ENCODE measurements at regions not wholly inside any gene's neighbourhood (a gene's known extent, or its start where the extent isn't known, plus 50 kb on each side); places are given as distances from the start of the nearest gene placed in this dataset.

DNA sequence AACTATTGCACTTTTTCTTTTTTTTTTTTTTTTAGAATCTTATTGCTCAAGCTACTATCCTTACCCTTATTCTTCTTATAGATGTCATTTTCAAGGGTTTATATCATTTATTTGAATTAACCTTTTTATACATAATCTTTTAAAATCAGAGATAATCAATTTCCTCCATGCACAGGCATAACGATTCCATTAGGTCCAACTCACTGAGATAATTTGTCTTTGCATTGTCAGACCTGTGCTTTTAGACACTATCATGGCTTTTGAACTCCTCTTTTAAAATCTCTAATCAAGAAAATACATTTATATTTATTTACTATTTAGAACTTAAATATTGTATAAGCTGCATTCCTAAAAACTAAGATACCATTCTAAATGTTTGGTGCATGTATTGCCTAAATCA lies 1454.9 kb downstream of the ZPLD1 start:
- no peak for DNase-seq (ENCODE audit: low read depth)

DNA sequence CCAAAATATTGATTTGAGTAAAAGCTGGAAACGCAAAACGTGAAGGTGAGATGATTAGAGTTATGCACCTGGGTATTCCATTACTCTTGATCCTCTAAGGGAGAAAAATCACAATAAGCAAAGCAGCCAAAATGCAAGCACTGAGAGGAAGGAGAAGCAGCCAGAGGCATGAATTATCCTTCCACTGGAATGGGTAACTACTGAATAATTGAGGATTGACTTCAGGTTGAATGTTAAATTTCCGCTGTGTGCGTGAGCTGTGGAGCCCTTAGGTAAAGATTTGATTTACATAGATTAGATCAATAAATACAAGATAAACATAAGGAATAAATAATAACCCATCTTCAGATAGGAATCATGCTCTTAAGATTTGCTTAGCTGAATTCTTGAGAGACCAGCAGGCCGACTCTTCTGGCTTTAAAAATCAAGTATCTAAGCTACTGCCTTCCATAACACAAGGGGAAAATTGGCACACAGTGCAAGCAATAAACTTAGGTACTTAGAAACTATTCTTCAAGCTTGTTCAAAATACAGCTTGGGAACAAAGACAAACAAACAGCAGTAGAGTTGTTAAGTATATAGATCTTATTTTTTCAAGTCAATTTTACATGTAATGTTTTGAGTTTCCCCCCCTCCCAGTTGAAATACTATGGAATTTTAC lies 1459.5 kb downstream of the ZPLD1 start:
- no peak for DNase-seq (ENCODE audit: low read depth)

DNA sequence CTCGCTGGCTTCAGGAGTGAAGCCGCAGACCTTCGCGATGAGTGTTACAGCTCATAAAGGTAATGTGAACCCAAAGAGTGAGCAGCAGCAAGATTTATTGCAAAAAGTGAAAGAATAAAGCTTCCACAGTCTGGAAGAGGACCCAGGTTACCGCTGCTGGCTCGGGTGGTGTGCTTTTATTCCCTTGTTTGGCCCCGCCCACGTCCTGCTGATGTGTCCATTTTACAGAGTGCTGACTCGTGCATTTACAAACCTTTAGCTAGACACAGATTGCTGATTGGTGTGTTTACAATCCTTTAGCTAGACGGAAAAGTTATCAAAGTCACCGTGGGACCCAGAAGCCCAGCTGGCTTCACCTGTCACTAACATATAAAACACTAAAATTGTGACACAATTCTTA lies 1464.5 kb downstream of the ZPLD1 start:
- DNase-seq (ENCODE audit: low read depth), result no peak

DNA sequence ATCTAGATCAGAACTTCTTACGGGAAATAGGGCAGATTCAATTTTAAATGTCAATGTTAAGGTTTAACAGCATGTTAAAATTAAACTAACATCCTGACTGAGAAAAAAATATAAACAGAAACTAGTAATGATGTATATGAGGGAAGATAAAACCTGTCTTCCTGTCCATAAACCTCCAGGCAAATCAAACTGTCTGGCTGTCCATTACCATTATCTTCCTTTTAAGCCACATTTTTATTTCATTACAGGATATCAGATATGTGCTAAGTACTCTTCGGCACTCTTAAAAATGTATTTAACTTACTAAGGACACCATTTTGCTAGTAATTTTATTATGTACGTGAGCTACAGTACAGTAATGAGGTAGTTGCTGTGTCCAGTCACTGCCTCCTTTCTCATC lies 1461.7 kb upstream of the ALCAM start:
- no peak for DNase-seq (ENCODE audit: low read depth)

DNA sequence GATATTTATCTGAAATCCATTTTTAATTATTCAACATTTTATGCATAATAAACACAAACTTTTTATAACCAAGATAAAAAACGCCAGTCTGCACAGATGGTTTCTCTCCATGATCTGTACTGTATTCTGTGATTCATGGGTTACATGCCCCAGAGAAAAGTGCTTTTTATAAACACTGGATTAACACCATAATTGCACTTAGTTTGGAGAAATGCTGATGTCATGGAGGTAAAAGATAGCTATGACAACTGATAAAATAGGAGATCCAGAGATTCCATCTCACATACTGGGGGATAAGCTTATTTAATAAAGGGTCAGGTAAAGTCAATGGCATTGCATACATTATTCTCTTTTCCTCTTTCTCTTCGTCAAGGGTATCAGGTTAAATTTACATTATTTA lies 1460.4 kb upstream of the ALCAM start:
- DNase-seq (ENCODE audit: low read depth), result no peak

DNA sequence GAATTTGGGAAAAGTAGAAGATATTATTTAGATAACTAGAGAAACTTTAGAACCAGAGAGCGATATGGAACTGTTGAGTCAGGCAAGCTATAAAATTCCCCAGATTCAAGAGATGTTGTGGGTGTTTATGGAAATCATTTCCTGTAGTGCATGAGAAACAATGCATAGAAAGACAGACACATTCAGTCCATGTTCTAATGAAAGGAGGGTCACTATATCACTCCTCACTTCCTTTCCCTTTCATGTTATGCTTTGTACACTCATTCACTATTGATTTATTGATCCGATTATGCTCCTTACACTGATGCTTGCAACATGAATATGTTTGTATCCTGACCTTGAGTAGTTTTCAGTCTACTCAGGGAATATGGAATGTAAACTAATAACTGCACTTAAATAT lies 1459.9 kb upstream of the ALCAM start:
- no peak for DNase-seq (ENCODE audit: low read depth)

DNA sequence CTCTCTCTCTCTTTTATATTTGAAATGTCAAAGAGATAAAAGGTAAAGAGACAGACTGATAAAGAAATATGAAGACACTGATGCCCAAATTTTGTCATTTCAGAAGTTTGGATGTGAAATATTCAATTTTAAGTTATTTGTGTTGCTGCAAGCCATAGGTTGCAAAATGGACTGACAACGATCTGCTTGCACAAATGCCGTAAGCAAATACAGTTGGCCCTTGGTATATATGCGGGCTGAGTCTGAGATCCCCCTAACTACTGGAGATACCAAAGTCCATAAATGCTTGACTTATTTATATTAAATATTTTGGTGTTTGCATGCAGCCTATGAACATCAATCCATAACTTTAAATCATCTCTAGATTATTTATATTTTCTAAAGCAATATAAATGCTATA lies 1459.1 kb upstream of the ALCAM start:
- no peak for DNase-seq (ENCODE audit: low read depth)

DNA sequence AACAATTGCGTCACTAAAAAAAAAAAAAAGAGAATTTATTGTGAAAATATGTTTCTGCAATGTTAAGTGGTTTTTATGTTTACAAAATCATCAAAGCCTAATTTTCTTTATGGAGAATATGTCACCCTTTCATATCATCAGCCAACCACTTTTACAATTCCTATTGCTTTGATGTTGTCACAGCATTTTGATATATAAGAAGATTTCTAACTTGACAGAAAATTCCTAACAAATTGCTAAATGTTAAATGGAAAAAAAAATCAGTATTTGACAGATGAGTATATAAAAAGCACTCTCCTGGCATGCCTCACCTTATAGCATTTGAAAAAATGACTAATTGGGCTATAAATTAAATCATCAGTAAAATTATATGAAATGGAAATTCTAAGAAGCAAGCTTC lies 1457.3 kb upstream of the ALCAM start:
- DNase-seq (ENCODE audit: low read depth), result no peak

DNA sequence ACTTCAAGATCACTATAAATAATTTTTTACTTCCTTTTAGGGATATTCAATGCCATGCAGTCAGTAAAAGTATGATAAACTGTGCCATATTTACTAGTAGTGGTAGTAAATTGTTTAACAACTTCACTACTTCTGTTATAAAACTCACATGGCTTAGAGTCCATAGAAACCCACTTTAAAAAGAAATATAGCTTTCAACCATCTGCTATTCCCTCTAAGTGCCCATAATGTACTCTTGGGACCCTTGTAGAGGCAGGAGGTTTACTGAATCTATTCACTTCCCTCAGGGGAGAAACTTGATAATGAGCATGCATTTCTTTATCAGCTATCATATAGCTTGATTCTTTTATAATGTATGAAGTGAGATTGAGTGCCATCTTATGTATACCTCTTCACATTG lies 1448.4 kb upstream of the ALCAM start:
- no peak for DNase-seq (ENCODE audit: low read depth)

DNA sequence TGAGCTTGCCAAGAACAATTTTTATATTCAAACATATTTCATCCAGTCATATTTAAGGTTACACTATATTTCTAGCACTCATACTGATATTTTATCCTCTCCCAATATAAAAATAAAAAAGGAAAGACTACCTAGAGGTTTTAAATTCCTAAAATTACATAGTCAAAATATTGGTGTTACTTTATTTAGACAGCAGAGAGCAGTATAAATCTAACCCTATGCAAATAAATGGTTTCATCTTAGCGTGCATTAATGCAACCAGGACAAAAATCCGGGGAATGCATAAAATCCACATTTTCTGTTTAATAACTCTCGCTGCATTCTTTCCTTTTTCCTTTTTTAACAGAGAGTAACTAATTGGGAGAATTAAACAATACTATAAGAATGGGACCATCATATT lies 1447.4 kb upstream of the ALCAM start:
- no peak for DNase-seq (ENCODE audit: low read depth)

DNA sequence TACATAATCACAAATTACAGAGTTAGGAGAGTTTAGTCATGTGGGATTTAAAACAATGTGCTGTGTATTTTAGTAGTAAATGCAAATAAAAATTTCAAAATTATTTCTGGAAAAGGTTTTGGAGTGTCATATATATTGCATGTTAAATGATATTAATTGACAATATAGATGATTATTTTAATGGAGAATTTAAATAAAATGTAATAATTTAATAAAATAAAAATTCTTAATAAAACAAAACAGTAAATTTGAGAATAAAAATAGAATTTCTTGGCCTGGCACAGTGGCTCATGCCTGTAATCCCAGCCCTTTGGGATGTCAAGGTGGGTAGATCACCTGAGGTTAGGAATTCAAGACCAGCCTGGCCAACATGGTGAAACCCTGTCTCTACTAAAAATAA lies 1442.8 kb upstream of the ALCAM start:
- DNase-seq (ENCODE audit: low read depth), result no peak

DNA sequence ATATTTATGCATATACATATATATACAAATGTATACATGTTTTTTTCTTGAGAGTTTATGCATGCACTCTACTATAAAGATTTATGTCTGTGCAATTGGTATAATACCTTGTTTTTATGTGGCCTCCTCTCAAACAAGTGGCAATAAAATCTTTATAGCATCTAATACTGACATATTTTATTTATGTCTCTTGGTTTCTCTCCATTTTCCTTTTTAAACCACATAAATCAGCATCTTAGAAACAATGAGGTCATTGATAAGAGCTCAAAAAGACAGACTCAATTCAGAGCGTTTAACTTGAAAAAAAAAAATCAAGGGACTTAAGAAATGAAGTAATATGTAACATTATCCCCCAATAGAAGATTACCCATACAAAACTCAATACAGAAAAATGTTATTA lies 1442.2 kb upstream of the ALCAM start:
- DNase-seq (ENCODE audit: low read depth), result no peak

DNA sequence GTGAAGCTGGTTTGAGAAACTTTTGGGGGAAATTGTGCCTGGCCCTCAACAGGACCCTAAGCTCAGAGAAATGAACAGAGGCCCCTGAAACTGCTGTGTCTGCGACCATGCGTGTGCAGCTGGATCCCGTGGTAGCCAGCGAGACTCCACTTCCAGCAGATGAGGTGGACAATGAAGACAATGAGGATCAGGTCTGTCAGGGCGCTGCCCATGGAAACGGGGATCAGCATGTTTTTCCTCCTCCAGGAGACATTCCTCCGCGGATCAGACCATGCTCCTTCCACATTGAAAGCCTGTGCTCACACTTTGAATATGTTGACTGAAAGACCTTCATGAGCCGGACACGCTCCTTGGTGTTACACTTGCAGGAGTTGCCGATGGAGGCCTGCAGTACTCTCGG lies 1439.8 kb upstream of the ALCAM start:
- no peak for DNase-seq (ENCODE audit: low read depth)

DNA sequence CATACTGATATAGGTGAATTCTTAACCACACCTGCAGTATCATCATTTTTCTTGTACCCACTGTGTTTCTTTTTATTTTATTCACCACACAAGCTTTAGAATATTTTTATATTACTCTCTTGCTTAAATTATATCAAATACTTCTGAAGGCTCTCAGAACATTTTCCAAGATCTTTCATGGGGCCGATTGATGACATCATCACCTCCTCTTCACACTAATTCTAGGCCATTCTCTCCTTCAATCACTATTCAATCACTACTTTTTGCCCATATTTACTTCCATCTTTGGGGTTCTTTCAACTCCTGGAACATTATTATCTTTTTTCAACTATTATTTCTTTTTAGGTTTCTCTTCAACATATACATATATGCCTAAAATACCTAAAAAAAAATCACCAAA lies 1438.8 kb upstream of the ALCAM start:
- no peak for DNase-seq (ENCODE audit: low read depth)

DNA sequence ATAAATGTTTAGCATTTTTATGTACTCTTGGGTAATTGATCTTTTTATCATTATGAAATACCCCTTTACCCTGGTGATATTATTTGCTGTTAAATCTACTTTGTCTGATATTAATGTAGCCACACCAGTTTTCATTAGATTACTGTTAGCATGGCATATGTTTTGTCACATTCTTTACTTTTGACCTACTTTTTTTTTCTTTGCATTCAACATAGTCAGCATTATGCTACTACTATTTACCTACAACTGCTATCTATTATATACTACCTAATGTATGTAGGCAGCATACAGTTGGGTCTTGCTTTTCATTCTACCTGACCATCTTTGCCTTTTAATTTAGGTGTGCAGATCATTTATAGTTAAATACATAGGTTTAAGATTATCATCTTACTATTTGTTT lies 1429.6 kb upstream of the ALCAM start:
- no peak for DNase-seq (ENCODE audit: low read depth)

DNA sequence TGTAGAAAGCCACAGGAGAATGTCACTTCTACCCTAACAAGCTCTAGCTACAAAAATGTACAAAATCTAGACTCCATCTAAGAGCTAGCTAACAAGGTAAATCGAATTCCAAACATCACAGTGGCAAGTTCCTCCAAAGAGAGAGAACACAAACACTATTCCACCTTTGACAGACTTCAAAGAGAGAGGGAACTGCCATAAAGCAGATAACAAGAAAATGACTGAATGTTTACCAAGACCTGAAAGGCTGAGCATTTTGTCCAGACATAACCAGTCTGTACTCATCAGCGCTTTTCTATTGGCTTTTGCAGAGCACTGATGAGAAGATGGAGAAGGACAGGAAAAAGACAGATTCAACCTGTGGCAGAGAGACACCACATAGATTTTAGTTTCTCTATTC lies 1419.6 kb upstream of the ALCAM start:
- no peak for DNase-seq (ENCODE audit: low read depth)

DNA sequence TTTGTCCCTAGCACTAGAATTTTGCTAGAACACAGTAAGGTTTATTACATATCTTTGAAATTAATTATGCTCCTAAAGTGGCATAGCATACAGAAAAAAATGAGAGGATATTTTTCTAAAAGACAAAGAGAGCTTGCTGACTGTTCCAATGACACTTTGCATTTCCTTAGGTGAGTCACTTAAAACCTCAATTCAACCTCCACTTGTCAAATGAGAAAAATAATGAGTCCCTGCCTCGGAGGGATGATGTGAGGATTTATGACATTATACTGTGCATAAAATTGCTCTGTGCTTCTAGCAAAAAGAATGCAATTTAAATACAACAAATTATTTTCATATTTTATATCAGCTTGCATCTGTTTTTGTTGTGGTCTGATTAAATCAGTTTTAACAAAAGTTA lies 1417.0 kb upstream of the ALCAM start:
- no peak for DNase-seq (ENCODE audit: low read depth)

DNA sequence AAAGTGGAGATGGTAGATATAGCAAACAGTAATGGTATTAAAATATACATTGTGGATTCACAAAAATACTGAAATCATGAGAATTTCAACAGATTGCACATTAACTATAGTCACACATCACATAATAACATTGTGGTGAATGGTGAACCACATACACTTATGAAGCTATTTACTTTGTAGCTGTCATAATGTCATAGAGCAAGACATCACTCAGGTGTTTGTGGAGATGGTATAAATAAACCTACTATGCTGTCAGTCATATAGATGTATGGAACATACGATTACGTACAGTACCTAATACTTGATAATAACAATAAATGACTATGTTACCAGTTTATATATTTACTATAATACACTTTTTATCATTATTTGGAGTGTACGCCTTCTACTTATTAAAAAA lies 1416.0 kb upstream of the ALCAM start:
- DNase-seq (ENCODE audit: low read depth), result no peak

DNA sequence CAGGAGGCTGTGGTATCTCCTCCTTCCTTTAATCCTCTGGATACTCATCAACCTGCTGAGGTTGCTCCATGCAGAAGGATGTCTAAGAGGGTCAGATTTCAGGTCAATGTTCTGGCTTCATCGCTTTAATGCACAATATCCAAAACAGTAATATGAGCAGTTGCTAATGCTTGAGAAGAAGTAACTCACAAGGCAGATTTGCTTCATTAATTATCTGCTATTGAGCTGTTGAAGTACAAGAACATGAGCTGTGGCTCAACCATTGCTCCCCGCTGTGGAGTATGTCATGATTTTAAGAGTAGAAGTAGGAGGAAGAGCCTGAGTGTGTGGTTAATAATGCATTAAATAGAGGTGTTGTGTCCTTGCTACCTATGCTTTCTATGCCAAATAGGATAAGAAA lies 1412.9 kb upstream of the ALCAM start:
- DNase-seq (ENCODE audit: low read depth), result no peak

DNA sequence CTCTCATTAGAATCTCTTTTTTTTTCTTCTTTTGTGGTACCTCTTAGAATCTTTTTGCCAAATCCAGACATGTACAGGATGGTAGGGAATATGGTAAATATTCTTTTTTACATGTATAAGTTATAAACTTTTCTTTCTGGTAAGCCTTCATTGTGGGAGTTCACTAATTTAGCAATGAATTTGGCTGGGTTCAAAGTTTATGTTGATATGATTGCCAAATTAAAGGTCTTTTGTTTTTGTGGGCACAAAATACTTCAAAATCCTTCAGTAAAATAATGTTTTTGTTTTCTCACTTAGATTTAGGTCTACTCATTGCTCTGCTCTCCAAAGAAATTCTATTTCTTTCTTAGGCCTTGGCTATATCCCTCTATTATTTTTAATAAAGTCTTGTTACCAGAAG lies 1405.9 kb upstream of the ALCAM start:
- no peak for DNase-seq (ENCODE audit: low read depth)

DNA sequence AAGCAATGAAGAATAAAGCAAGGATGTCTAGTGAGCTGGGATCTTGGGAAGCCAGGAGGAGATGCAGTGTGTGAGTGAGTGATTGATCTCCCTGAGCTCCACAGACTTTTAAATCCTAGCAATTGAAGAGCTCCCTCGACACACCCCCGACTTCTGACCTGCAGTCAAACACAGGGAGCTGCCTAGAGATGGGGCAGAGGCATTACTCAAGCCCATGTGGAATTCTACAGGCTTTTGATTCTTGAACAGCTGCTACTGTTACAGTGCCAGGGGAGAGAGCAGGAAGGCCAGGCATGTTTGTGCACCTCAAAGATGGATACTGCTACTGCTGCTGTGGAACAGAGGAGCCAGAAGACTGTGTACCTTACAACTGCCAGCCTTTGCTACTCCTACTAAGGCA lies 1403.1 kb upstream of the ALCAM start:
- no peak for DNase-seq (ENCODE audit: low read depth)

DNA sequence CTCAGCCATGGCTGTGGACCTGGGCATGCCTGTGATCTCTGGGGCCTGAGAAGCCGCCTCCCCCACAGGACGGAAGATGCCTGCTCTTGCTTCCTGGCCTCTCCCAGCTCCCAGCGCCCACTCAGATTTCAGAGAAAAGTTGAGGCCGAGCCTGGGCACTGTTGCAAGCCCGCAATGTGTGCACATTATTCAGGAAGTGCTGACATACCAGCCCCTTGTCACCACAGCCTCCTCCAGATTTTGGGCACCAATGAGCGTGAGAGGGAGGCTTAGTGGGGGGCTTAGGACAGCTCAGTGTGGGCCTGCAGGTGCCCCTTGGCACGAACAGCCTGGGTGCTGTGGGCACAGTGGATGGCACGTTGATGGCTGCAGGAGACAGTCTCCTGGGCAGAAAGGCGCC lies 1400.9 kb upstream of the ALCAM start:
- no peak for DNase-seq (ENCODE audit: low read depth)

DNA sequence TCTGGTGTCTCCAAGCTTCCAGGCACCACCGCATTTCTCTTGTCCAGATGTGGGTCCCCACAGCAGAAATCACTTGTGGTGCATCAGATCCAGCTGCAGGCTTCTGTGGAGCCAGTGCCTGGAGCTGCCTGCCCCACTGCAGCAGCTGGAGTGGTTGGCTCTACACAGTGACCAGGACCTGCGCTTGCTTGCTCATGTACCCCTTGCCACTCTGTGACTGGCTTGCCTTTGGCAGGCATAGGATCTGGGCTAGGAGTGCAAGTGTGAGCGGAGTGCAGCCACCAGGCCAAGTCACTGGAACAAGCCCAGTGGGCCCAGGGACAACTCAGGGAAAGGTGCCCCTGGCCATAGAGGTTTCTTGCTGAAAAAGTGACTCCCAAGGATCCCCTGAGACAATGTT lies 1400.0 kb upstream of the ALCAM start:
- no peak for DNase-seq (ENCODE audit: low read depth)

DNA sequence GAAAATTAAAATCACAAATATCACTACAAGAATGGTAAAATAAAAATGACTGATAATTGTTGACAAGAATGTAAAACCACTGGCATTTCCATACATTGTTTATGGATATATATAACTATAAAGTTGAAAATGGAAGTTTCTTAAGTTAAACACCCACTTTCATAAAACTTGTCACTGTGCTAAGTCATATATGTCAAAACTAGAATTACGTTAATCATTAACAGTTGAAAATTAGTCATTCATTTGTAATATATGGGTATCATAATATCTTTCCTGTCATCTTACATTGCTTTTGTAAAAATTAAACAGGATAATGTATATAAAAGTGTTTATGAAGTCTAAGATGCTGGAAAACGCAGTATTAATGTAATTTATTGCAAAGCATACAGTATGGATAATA lies 1398.6 kb upstream of the ALCAM start:
- DNase-seq (ENCODE audit: low read depth), result no peak

DNA sequence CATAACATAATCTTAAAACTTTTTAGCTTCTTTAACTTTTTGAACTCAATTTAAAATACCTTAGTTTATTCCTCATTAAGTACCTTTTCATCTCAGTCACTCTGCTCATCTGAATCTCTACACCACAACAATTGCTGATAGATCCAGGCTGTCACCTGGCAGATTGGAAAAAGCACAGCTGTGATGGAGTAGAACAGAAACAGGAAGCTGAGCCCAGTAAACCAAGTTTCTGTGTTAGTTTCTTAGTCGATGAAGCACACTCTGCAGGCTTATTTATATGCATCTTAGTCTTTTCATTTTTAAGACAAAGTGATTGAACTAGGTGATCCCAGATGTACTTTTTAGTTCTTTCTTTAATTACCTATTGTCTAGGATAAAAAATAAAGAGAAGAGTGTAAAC lies 1398.0 kb upstream of the ALCAM start:
- DNase-seq (ENCODE audit: low read depth), result no peak
